H1 (cell line): ENCODE measurements at regions not wholly inside any gene's neighbourhood (a gene's known extent, or its start where the extent isn't known, plus 50 kb on each side); places are given as distances from the start of the nearest gene placed in this dataset.

Experiments used
- CTCF ChIA-PET: fragments of 300-600 bp; sonication (Branson Sonifier 250); formaldehyde crosslinking; loops from one replicate; lab custom pipeline; 2021; ENCODE audit not compliant: partially characterized antibody; lab: Charles Lee
- POLR2A ChIA-PET: fragments of 300-600 bp; sonication (Branson Sonifier 250); formaldehyde crosslinking; loops from one replicate; lab custom pipeline; 2021; ENCODE audit warnings: inconsistent platforms; ENCODE audit not compliant: partially characterized antibody; lab: Charles Lee
- DNase-seq, 2 experiments: peaks; one replicate each; pipeline versions ENCODE4 v3.0.0 to v3.0.0-alpha.2; 2010 to 2022; ENCODE audit warnings: low spot score in 2 of 2, low read depth in 1 of 2, mixed read lengths in 1 of 2
- FAIRE-seq: peaks from 2 replicates; lab custom pipeline; 2011; peaks lifted over from hg19 to GRCh38; lab: Jason Lieb, UNC
- H2AFZ ChIP-seq: 2 replicates; pipeline ENCODE4 v1.8.1; 2012; ENCODE audit warnings: low read length, inconsistent platforms
- H2AK5ac ChIP-seq: 2 replicates; pipeline ENCODE4 v1.6.1; 2013; ENCODE audit warnings: low read depth, low read length
- H2BK120ac ChIP-seq: replicated peaks from 2 replicates; pipeline ENCODE3; 2013; ENCODE audit warnings: low read depth, low read length, inconsistent platforms
- H2BK12ac ChIP-seq: 2 replicates; pipeline ENCODE4 v1.6.1; 2013; ENCODE audit warnings: low read depth, low read length
- H2BK15ac ChIP-seq: 2 replicates; pipeline ENCODE4 v1.6.1; 2013; ENCODE audit warnings: low read length
- H2BK20ac ChIP-seq: 2 replicates; pipeline ENCODE4 v1.6.1; 2013; ENCODE audit warnings: low read length
- H2BK5ac ChIP-seq: 2 replicates; pipeline ENCODE4 v1.6.1; 2013; ENCODE audit warnings: low read depth, low read length
- H3K14ac ChIP-seq: 2 replicates; pipeline ENCODE4 v1.6.1; 2013; ENCODE audit warnings: inconsistent platforms; ENCODE audit not compliant: insufficient read length
- H3K18ac ChIP-seq: 2 replicates; pipeline ENCODE4 v1.6.1; 2013; ENCODE audit warnings: low read length; ENCODE audit errors: extremely low read depth
- H3K23ac ChIP-seq: 2 replicates; pipeline ENCODE4 v1.6.1; 2013; ENCODE audit warnings: inconsistent platforms; ENCODE audit not compliant: insufficient read length
- H3K23me2 ChIP-seq: 2 replicates; pipeline ENCODE4 v1.6.1; 2013; ENCODE audit warnings: low read depth, low read length
- H3K27ac ChIP-seq: 2 replicates; pipeline ENCODE4 v1.6.1; 2011; ENCODE audit warnings: low read depth, low read length, inconsistent platforms
- H3K27me3 ChIP-seq, 4 experiments: replicated peaks in 1 of 4; 1 replicate in 1 of 4; 2 replicates in 3 of 4; pipeline versions ENCODE4 v1.6.1 to v1.8.1; 2011 to 2013; ENCODE audit warnings: low read length in 3 of 4, mild to moderate bottlenecking in 3 of 4, inconsistent platforms in 2 of 4, mixed read lengths in 2 of 4, moderate library complexity in 1 of 4; ENCODE audit not compliant: control insufficient read depth in 3 of 4, insufficient read depth in 3 of 4; ENCODE audit errors: extremely low read depth in 1 of 4
- H3K36me3 ChIP-seq, 4 experiments: 2 replicates each; pipeline versions ENCODE4 v1.6.1 to v1.8.1; 2011 to 2013; ENCODE audit warnings: mild to moderate bottlenecking in 4 of 4, low read length in 3 of 4, moderate library complexity in 2 of 4, control low read depth in 1 of 4, inconsistent platforms in 1 of 4; ENCODE audit not compliant: insufficient read depth in 4 of 4, control insufficient read depth in 2 of 4
- H3K4ac ChIP-seq: replicated peaks from 2 replicates; pipeline ENCODE3; 2013; ENCODE audit warnings: low read length, low read depth, mixed read lengths, inconsistent platforms; ENCODE audit not compliant: insufficient read length
- H3K4me1 ChIP-seq, 4 experiments: replicated peaks in 1 of 4; 1 replicate in 1 of 4; 2 replicates in 3 of 4; pipeline versions ENCODE4 v1.6.1 to v1.8.1; 2011 to 2013; ENCODE audit warnings: low read length in 3 of 4, inconsistent platforms in 2 of 4, mixed read lengths in 1 of 4; ENCODE audit not compliant: insufficient read depth in 4 of 4, control insufficient read depth in 3 of 4
- H3K4me2 ChIP-seq, 2 experiments: 2 replicates each; pipeline versions ENCODE4 v1.6.1 to v1.8.1; 2011 to 2013; ENCODE audit warnings: low read depth in 2 of 2, low read length in 2 of 2, control low read depth in 1 of 2, inconsistent platforms in 1 of 2, mild to moderate bottlenecking in 1 of 2; ENCODE audit not compliant: insufficient read depth in 1 of 2
- H3K4me3 ChIP-seq, 4 experiments: fragments of 200-600, 300-600 bp in 1 of 4; sonication (generic), shearing (Covaris generic), sonication (Bioruptor Twin) in 1 of 4; 2 replicates each; pipeline versions ENCODE4 v1.5.1 to v1.8.1; 2011 to 2016; ENCODE audit warnings: low read length in 4 of 4, low read depth in 3 of 4, control low read depth in 2 of 4, inconsistent platforms in 2 of 4, mild to moderate bottlenecking in 2 of 4, mixed read lengths in 1 of 4, moderate library complexity in 1 of 4; ENCODE audit not compliant: insufficient read depth in 2 of 4; ENCODE audit errors: extremely low read depth in 1 of 4
- H3K56ac ChIP-seq: replicated peaks from 2 replicates; pipeline ENCODE3; 2013; ENCODE audit warnings: low read depth, mild to moderate bottlenecking, mixed read lengths, low read length, inconsistent platforms; ENCODE audit not compliant: insufficient read length
- H3K79me1 ChIP-seq: 2 replicates; pipeline ENCODE4 v1.6.1; 2013; ENCODE audit warnings: low read depth, low read length, control low read depth
- H3K79me2 ChIP-seq, 2 experiments: 2 replicates each; pipeline versions ENCODE4 v1.6.1 to v1.8.1; 2012 to 2013; ENCODE audit warnings: low read length in 2 of 2, mild to moderate bottlenecking in 2 of 2, inconsistent platforms in 1 of 2; ENCODE audit not compliant: insufficient read depth in 2 of 2, control insufficient read depth in 1 of 2
- H3K9ac ChIP-seq, 4 experiments: replicated peaks in 1 of 4; 1 replicate in 1 of 4; 2 replicates in 3 of 4; pipeline versions ENCODE4 v1.6.1 to v1.8.1; 2011 to 2013; ENCODE audit warnings: low read depth in 3 of 4, low read length in 3 of 4, control low read depth in 2 of 4, mild to moderate bottlenecking in 2 of 4, moderate library complexity in 2 of 4, inconsistent platforms in 1 of 4; ENCODE audit errors: extremely low read depth in 1 of 4
- H3K9me3 ChIP-seq, 2 experiments: 2 replicates each; pipeline versions ENCODE4 v1.6.1 to v1.8.1; 2012 to 2013; ENCODE audit warnings: mild to moderate bottlenecking in 2 of 2, moderate library complexity in 2 of 2, control low read depth in 1 of 2, inconsistent platforms in 1 of 2, low read depth in 1 of 2, low read length in 1 of 2, mixed read lengths in 1 of 2; ENCODE audit not compliant: insufficient read depth in 2 of 2
- H4K20me1 ChIP-seq, 2 experiments: replicated peaks in 1 of 2; 2 replicates each; pipeline versions ENCODE3 to v1.8.1; 2011 to 2013; ENCODE audit warnings: inconsistent platforms in 2 of 2, low read length in 2 of 2, mild to moderate bottlenecking in 1 of 2; ENCODE audit not compliant: insufficient read depth in 2 of 2, control insufficient read depth in 1 of 2
- H4K5ac ChIP-seq: 2 replicates; pipeline ENCODE4 v1.6.1; 2013; ENCODE audit warnings: low read length, low read depth, mixed read lengths, inconsistent platforms; ENCODE audit not compliant: insufficient read length
- H4K8ac ChIP-seq: 2 replicates; pipeline ENCODE4 v1.8.0; 2013; ENCODE audit warnings: mild to moderate bottlenecking, moderate library complexity, low read length, inconsistent platforms; ENCODE audit not compliant: insufficient read depth; ENCODE audit errors: extremely low read depth
- H4K91ac ChIP-seq: replicated peaks from 2 replicates; pipeline ENCODE3; 2013; ENCODE audit warnings: low read length, mixed read lengths, inconsistent platforms; ENCODE audit not compliant: insufficient read length
- BCL11A ChIP-seq, 2 experiments: IDR thresholded peaks; one replicate each; pipeline ENCODE4 v1.6.1; 2011; ENCODE audit warnings: low read depth in 2 of 2, low read length in 2 of 2, mild to moderate bottlenecking in 2 of 2
- BRCA1 ChIP-seq: IDR thresholded peaks from 2 replicates; pipeline ENCODE4 v1.6.1; 2012; ENCODE audit warnings: low read depth, low read length, improper control_type of control experiment
- CHD1 ChIP-seq: IDR thresholded peaks from 2 replicates; pipeline ENCODE4 v1.6.1; 2012; ENCODE audit warnings: low read depth, low read length, improper control_type of control experiment
- CTBP2 ChIP-seq: IDR thresholded peaks from 2 replicates; pipeline ENCODE4 v1.7.0; 2011; ENCODE audit warnings: borderline replicate concordance, mild to moderate bottlenecking, moderate library complexity, mixed read lengths, low read length; ENCODE audit not compliant: insufficient read depth, insufficient read length
- EGR1 ChIP-seq: IDR thresholded peaks from 2 replicates; pipeline ENCODE4 v1.6.1; 2011; ENCODE audit warnings: low read depth, low read length, borderline replicate concordance
- FOSL1 ChIP-seq: IDR thresholded peaks from 2 replicates; pipeline ENCODE4 v1.6.1; 2011; ENCODE audit warnings: mild to moderate bottlenecking, low read depth, low read length, moderate library complexity; ENCODE audit not compliant: insufficient read depth
- GABPA ChIP-seq: IDR thresholded peaks from 2 replicates; pipeline ENCODE4 v1.6.1; 2011; ENCODE audit warnings: mild to moderate bottlenecking, low read length, moderate library complexity, borderline replicate concordance; ENCODE audit not compliant: insufficient read depth
- GTF2F1 ChIP-seq: IDR thresholded peaks from 2 replicates; pipeline ENCODE4 v1.6.1; 2012; ENCODE audit warnings: low read depth, low read length, improper control_type of control experiment, borderline replicate concordance
- KDM1A ChIP-seq: fragments of 200-600, 300-600 bp; sonication (generic); IDR thresholded peaks from 2 replicates; pipeline ENCODE4 v1.7.1; 2016; ENCODE audit warnings: mild to moderate bottlenecking, low read length, borderline replicate concordance
- NANOG ChIP-seq: IDR thresholded peaks from 2 replicates; pipeline ENCODE4 v1.6.1; 2011; ENCODE audit warnings: low read length, low read depth, mild to moderate bottlenecking, inconsistent platforms; ENCODE audit not compliant: insufficient read depth, poor library complexity, severe bottlenecking
- TEAD4 ChIP-seq: IDR thresholded peaks from 2 replicates; pipeline ENCODE4 v1.6.1; 2012; ENCODE audit warnings: low read depth, low read length, inconsistent platforms, mixed read lengths
- WGBS, 2 experiments: shearing (Covaris generic) in 1 of 2; methylation state at CpG; one replicate each; pipeline versions ENCODE4 v1.1.6 to v1.1.7; 2013 to 2015; ENCODE audit warnings: low lambda C conversion rate in 2 of 2, mixed read lengths in 2 of 2, inconsistent platforms in 1 of 2, low coverage in 1 of 2, missing lambda C conversion rate in 1 of 2; ENCODE audit not compliant: insufficient replicate concordance in 2 of 2, insufficient coverage in 1 of 2, insufficient read length in 1 of 2; ENCODE audit errors: extremely low coverage in 1 of 2, missing lambda C conversion rate in 1 of 2; 5-methylcytosine and 5-hydroxymethylcytosine counted together
- TF ChIP-seq, protein P1 (sequence below): IDR thresholded peaks from 2 replicates; pipeline ENCODE4 v1.6.1; 2012; ENCODE audit warnings: low read length, inconsistent platforms

DNA sequence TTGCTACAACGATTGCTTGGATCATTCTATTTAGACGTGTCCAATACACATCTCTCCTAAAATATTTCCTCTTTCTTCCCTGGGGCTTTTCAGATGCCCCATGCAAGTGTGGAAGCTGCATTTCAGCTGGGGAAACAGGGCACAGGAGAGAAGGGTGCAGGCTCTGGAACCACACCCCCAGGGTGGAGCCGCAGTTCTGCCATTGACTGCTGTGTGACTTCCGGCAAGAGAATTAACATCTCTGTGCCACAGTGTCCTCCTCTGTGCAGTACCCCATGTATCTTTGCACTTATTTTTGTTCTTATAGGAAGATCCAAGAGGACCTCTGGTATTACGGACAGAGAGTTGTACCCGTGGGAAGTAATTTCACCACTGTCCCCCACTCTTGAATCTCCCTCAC lies 405.3 kb upstream of the EEF2KMT start:
- no peak overlapping the region for H4K91ac ChIP-seq
- H3K56ac ChIP-seq: no peak overlapping the region
- DNase-seq (no peak), FAIRE-seq (no peak)
- H3K4me3 ChIP-seq: no peak overlapping the region
- 0 out of 2 replicates have a peak, but pooled peaks cover 2% of the 10 kb centered on the region for H3K23me2 ChIP-seq
- H3K23ac ChIP-seq: no peak overlapping the region
- H3K27ac ChIP-seq: no peak overlapping the region
- no peak overlapping the region for H2BK12ac ChIP-seq
- H2BK120ac ChIP-seq: no peak overlapping the region
- no peak overlapping the region for H2AFZ ChIP-seq
- no peak overlapping the region for H2BK15ac ChIP-seq
- no peak overlapping the region for H2BK20ac ChIP-seq
- H3K9me3 ChIP-seq: peaks cover 0 to 2% of the 10 kb centered on the region in 2 experiments; a peak in 1 of 4 replicates
- no peaks in the 10 kb centered on the region for H3K79me2 ChIP-seq
- H4K8ac ChIP-seq: no peak overlapping the region
- no peak overlapping the region for H3K18ac ChIP-seq
- WGBS, 2 experiments: 95% methylated on average over 6 of the region's 6 CpGs; no CpG with 5 or more reads in 1 of the 2 experiments
- H3K4me2 ChIP-seq: no peak overlapping the region
- H3K36me3 ChIP-seq: no peaks in the 10 kb centered on the region
- H2BK5ac ChIP-seq: no peak overlapping the region
- H3K4ac ChIP-seq: no peak overlapping the region
- no peak overlapping the region for H2AK5ac ChIP-seq
- no peaks in the 10 kb centered on the region for H3K27me3 ChIP-seq
- H3K14ac ChIP-seq: no peak overlapping the region
- no peak overlapping the region for H4K5ac ChIP-seq
- no peaks in the 10 kb centered on the region for H3K79me1 ChIP-seq
- H4K20me1 ChIP-seq: no peaks in the 10 kb centered on the region
- H3K9ac ChIP-seq: no peak overlapping the region
- CTCF ChIA-PET: interaction anchor here (1.4 to 8.3 kb wide), 7 partner anchors 9 to 130 kb away, joined by 3 to 108 read pairs (median 14); no protein-coding TSS in a partner anchor
- POLR2A ChIA-PET: no interaction called here
- 0 out of 7 replicates have a peak, but pooled peaks cover 0 to 6% (median 0%) of the 10 kb centered on the region in 4 experiments for H3K4me1 ChIP-seq
- TF ChIP-seq GABPA (no peak), FOSL1 (no peak), CTBP2 (no peak), CHD1 (no peak), BRCA1 (no peak), GTF2F1 (no peak), NANOG (no peak), TEAD4 (no peak), EGR1 (no peak), KDM1A (no peak), BCL11A (IDR thresholded peaks at IDR 0.05; ENCODE audit: low read depth in 2 of 2, low read length in 2 of 2) (no peak)
- TF ChIP-seq, protein P1, sequence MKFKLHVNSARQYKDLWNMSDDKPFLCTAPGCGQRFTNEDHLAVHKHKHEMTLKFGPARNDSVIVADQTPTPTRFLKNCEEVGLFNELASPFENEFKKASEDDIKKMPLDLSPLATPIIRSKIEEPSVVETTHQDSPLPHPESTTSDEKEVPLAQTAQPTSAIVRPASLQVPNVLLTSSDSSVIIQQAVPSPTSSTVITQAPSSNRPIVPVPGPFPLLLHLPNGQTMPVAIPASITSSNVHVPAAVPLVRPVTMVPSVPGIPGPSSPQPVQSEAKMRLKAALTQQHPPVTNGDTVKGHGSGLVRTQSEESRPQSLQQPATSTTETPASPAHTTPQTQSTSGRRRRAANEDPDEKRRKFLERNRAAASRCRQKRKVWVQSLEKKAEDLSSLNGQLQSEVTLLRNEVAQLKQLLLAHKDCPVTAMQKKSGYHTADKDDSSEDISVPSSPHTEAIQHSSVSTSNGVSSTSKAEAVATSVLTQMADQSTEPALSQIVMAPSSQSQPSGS: no peak
